ENCODE measurements at regions not wholly inside any gene's neighbourhood (a gene's known extent, or its start where the extent isn't known, plus 50 kb on each side); places are given as distances from the start of the nearest gene placed in this dataset.

GRCh38 chr7:136230210-136230609 lies 253.1 kb upstream of the MTPN start:
- no peaks in the 10 kb centered on the region for H3K36me3 ChIP-seq (ENCODE audit: insufficient read depth, low read length, poor library complexity, severe bottlenecking)
- no peak overlapping the region for H3K27ac ChIP-seq (ENCODE audit: low read depth, low read length, poor library complexity, severe bottlenecking)
- BruUV-seq (replicated peaks) = no TSS peak
- ChIA-PET CTCF (no interaction called here), POLR2A (ENCODE audit: low non-redundant PET) (no interaction called here)
- H3K4me1 ChIP-seq (ENCODE audit: insufficient read depth, low read length, poor library complexity, severe bottlenecking) = no peaks in the 10 kb centered on the region
- intact Hi-C loops (cut with micrococcal nuclease; ENCODE audit: unreplicated experiment) = no loop called here
- H3K27me3 ChIP-seq (replicated peaks; ENCODE audit: insufficient read depth, low read depth, low read length, poor library complexity) = no peaks in the 10 kb centered on the region
- no peak for DNase-seq (ENCODE audit: low spot score)
- H3K4me3 ChIP-seq (ENCODE audit: low read depth, low read length, poor library complexity, severe bottlenecking) = no peak overlapping the region
- TF ChIP-seq CTCF (conservative IDR thresholded peaks at IDR 0.05; ENCODE audit: low read depth, low read length) (no peak), EZH2 (IDR thresholded peaks at IDR 0.05; ENCODE audit: borderline replicate concordance, low read depth, low read length, poor library complexity, severe bottlenecking) (no peak)
- peaks cover 4% of the 10 kb centered on the region for H3K9me3 ChIP-seq (ENCODE audit: low read depth, low read length, poor library complexity, severe bottlenecking)

- peaks cover 4% of the 10 kb centered on the region for H3K9me3 ChIP-seq (ENCODE audit: low read depth, low read length, poor library complexity, severe bottlenecking)
- no peaks in the 10 kb centered on the region for H3K4me1 ChIP-seq (ENCODE audit: insufficient read depth, low read length, poor library complexity, severe bottlenecking)
- intact Hi-C loops (cut with micrococcal nuclease; ENCODE audit: unreplicated experiment) = no loop called here
- H3K36me3 ChIP-seq (ENCODE audit: insufficient read depth, low read length, poor library complexity, severe bottlenecking) = no peaks in the 10 kb centered on the region
- H3K27ac ChIP-seq (ENCODE audit: low read depth, low read length, poor library complexity, severe bottlenecking) = no peak overlapping the region
- no peaks in the 10 kb centered on the region for H3K27me3 ChIP-seq (replicated peaks; ENCODE audit: insufficient read depth, low read depth, low read length, poor library complexity)
- DNase-seq (ENCODE audit: low spot score) = no peak
- ChIA-PET CTCF (no interaction called here), POLR2A (ENCODE audit: low non-redundant PET) (no interaction called here)
- no peak overlapping the region for H3K4me3 ChIP-seq (ENCODE audit: low read depth, low read length, poor library complexity, severe bottlenecking)
- no TSS peak for BruUV-seq (replicated peaks)
- TF ChIP-seq EZH2 (IDR thresholded peaks at IDR 0.05; ENCODE audit: borderline replicate concordance, low read depth, low read length, poor library complexity, severe bottlenecking) = no peak
- no peak for TF ChIP-seq CTCF (conservative IDR thresholded peaks at IDR 0.05; ENCODE audit: low read depth, low read length)
These were observed 252.6 kb upstream of the MTPN start for GRCh38 chr7:136229790-136230189.

GRCh38 chr7:136228171-136228570 lies 251.0 kb upstream of the MTPN start:
- no peak for DNase-seq (ENCODE audit: low spot score)
- ChIA-PET POLR2A (ENCODE audit: low non-redundant PET) (no interaction called here), CTCF (no interaction called here)
- Histone ChIP-seq H3K27ac (ENCODE audit: low read depth, low read length, poor library complexity, severe bottlenecking) (no peak overlapping the region), H3K4me1 (ENCODE audit: insufficient read depth, low read length, poor library complexity, severe bottlenecking) (no peaks in the 10 kb centered on the region), H3K4me3 (ENCODE audit: low read depth, low read length, poor library complexity, severe bottlenecking) (no peak overlapping the region), H3K36me3 (ENCODE audit: insufficient read depth, low read length, poor library complexity, severe bottlenecking) (no peaks in the 10 kb centered on the region), H3K27me3 (replicated peaks; ENCODE audit: insufficient read depth, low read depth, low read length, poor library complexity) (no peaks in the 10 kb centered on the region), H3K9me3 (ENCODE audit: low read depth, low read length, poor library complexity, severe bottlenecking) (peaks cover 4% of the 10 kb centered on the region)
- intact Hi-C loops (cut with micrococcal nuclease; ENCODE audit: unreplicated experiment) = no loop called here
- no peak for TF ChIP-seq CTCF (conservative IDR thresholded peaks at IDR 0.05; ENCODE audit: low read depth, low read length)
- BruUV-seq (replicated peaks) = no TSS peak

All from A673 (cell line).